ENCODE measurements at regions not wholly inside any gene's neighbourhood (a gene's known extent, or its start where the extent isn't known, plus 50 kb on each side); places are given as distances from the start of the nearest gene placed in this dataset.

GRCh38 chr1:241411056-241411775 lies 54.2 kb upstream of the RGS7 start:
- no peak overlapping the region for H3K27ac ChIP-seq (ENCODE audit: low read depth, low read length)
- H3K9ac ChIP-seq (ENCODE audit: low read length), result no peak overlapping the region
- no peaks in the 10 kb centered on the region for H3K79me2 ChIP-seq (ENCODE audit: control insufficient read depth, insufficient read depth, low read length)
- no peak overlapping the region for H2BK120ac ChIP-seq (ENCODE audit: low read depth, low read length)
- no peak overlapping the region for H3K23ac ChIP-seq (ENCODE audit: low read length)
- no peak overlapping the region for H2BK5ac ChIP-seq (ENCODE audit: low read length)
- H3K4me2 ChIP-seq (ENCODE audit: low read length), result no peak overlapping the region
- no peak for DNase-seq
- H2BK15ac ChIP-seq (replicated peaks; ENCODE audit: low read depth), result no peak overlapping the region
- no peak overlapping the region for H4K8ac ChIP-seq (ENCODE audit: low read depth, low read length)
- H4K5ac ChIP-seq (ENCODE audit: low read length), result no peak overlapping the region
- H3K18ac ChIP-seq (ENCODE audit: low read length), result no peak overlapping the region
- no peaks in the 10 kb centered on the region for H3K36me3 ChIP-seq (ENCODE audit: control insufficient read depth, insufficient read depth, low read length)
- H3K4ac ChIP-seq (ENCODE audit: low read depth, low read length), result no peak overlapping the region
- WGBS (ENCODE audit: extremely low coverage, insufficient coverage, low lambda C conversion rate), result no CpG with 5 or more reads among the region's 7 CpGs
- no peak overlapping the region for H3K56ac ChIP-seq (ENCODE audit: low read length)
- H3K27me3 ChIP-seq (ENCODE audit: insufficient read depth, low read length, poor library complexity), result no peaks in the 10 kb centered on the region
- H3K79me1 ChIP-seq (ENCODE audit: low read length), result no peaks in the 10 kb centered on the region
- no peak overlapping the region for H2AK5ac ChIP-seq (ENCODE audit: low read length)
- H3K4me1 ChIP-seq (ENCODE audit: control insufficient read depth, low read depth, low read length), result no peaks in the 10 kb centered on the region
- H3K4me3 ChIP-seq (ENCODE audit: low read length), result no peak overlapping the region

- Histone ChIP-seq H2BK15ac (replicated peaks; ENCODE audit: low read depth) (no peak overlapping the region), H3K36me3 (ENCODE audit: control insufficient read depth, insufficient read depth, low read length) (no peaks in the 10 kb centered on the region), H3K4ac (ENCODE audit: low read depth, low read length) (no peak overlapping the region), H2AK5ac (ENCODE audit: low read length) (no peak overlapping the region), H3K9ac (ENCODE audit: low read length) (no peak overlapping the region), H3K79me2 (ENCODE audit: control insufficient read depth, insufficient read depth, low read length) (no peaks in the 10 kb centered on the region), H3K4me3 (ENCODE audit: low read length) (no peak overlapping the region), H4K5ac (ENCODE audit: low read length) (no peak overlapping the region), H3K4me1 (ENCODE audit: control insufficient read depth, low read depth, low read length) (no peaks in the 10 kb centered on the region), H3K56ac (ENCODE audit: low read length) (no peak overlapping the region), H3K79me1 (ENCODE audit: low read length) (no peaks in the 10 kb centered on the region), H3K27me3 (ENCODE audit: insufficient read depth, low read length, poor library complexity) (no peaks in the 10 kb centered on the region), H3K23ac (ENCODE audit: low read length) (no peak overlapping the region), H3K18ac (ENCODE audit: low read length) (no peak overlapping the region), H4K8ac (ENCODE audit: low read depth, low read length) (no peak overlapping the region), H3K27ac (ENCODE audit: low read depth, low read length) (no peak overlapping the region), H3K4me2 (ENCODE audit: low read length) (no peak overlapping the region), H2BK5ac (ENCODE audit: low read length) (no peak overlapping the region), H2BK120ac (ENCODE audit: low read depth, low read length) (no peak overlapping the region)
- peak; percentile 61 for DNase-seq
- no CpG with 5 or more reads among the region's 3 CpGs for WGBS (ENCODE audit: extremely low coverage, insufficient coverage, low lambda C conversion rate)
These were observed 51.2 kb upstream of the RGS7 start for GRCh38 chr1:241408170-241408569.

Measured in mesendoderm (in vitro differentiated cells).